DMS79 (cell line): ENCODE measurements at regions not wholly inside any gene's neighbourhood (a gene's known extent, or its start where the extent isn't known, plus 50 kb on each side); places are given as distances from the start of the nearest gene placed in this dataset.

ENCODE experiments used
- DNase-seq: peaks from one replicate; lab custom pipeline; 2025; lab: John Stamatoyannopoulos, UW

DNA sequence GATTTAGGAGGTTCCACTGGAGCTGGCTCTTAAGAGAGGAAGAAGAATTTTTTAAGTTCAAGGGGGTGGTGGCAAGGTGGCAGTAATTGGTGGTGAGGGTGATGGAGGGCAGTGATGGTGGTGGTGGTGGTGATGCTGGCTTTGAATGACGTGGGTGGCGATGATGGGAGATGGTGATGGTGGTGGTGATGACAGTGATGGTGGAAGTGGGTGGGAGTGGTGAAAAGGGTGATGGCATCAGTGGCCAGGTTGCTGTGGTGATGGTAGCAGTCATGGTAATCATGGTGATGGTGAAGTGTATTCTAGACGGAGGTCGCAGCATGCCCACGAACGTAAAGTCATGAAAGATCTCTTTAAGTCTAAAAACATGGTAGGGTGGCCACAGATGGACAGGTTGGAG lies 197.3 kb downstream of the PTEN start:
- DNase-seq, result no peak

DNA sequence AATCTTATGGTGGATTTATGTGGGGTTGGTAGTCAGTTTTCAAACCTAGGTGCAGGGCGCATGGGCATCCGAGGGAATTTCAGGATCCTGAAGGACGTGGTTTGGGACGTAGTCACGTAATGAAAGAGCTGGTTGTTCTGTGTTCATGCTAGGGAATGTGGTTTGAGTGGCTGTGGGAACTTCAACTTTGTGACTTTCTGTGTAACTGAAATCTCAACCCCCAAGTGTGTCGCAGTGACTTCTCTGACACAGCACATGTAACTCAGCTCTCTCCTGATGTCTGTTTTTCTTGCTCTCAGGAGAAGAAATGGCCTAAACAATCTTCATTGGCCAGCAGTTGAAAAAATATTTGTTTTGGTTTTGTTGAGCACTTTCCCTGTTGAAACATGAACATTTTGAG lies 199.0 kb downstream of the PTEN start:
- no peak for DNase-seq

DNA sequence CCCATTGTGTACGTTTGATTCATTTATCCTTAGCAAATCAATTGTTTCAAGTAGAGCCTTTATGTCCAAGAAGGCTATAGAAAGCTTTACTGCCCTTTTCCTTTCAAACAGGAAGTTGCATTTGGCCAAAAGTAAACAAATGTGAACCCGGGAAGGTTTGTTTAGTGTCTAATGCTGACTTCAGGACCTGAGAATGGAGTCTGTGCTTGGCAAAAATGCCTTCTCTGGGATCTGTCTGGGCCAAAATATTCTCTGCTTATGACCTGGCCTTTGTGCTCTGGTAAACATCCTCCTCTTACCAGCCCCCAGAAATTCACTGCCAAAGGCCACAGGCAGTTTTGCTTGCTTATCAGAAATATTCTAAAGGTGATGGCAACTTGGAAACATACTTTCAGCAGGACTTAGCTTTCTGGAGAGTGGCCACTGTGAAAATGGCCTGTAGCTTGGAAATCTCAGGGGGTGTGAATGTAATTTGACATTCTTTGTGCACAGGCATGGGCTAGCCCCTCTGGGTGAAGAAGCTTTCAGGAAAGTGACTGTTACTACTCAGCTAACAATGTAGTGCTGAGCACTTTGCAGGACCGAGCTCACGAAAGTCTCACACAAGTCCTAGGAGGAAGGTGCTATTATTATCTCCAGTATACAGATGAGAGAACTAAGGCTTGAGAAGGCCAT lies 199.5 kb downstream of the PTEN start:
- no peak for DNase-seq

DNA sequence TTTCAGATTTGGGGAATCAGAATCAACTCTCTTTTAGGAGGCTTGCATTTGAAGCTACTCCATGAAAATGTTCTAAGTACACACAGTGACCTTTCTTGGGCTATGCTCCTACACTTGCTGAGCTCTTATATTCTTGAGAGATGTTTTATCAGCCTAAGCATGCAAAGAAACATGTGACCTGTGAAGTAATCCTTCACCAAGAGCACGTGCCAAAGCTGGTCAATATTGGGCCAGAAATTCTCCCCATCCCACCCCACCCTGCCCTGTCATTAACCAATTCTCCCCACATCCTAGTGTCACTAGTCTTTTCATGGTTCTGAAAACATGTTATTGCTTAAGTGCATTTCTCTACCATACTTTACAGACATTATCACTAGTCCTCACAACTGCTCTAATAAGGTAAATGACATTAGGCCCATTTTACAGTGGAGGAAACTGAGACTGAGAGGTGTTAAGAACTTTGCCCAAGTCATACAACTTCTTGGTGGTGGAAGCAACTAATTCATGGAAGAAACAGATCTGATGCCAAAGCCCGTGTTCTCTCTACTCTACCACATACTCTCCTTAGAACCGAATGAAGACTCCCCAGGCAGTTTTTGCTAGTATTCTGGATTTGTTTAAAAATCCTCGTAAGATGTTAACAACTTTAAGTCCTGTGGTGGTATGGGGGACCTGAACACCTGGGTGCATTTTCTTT lies 200.6 kb downstream of the PTEN start:
- no peak for DNase-seq

DNA sequence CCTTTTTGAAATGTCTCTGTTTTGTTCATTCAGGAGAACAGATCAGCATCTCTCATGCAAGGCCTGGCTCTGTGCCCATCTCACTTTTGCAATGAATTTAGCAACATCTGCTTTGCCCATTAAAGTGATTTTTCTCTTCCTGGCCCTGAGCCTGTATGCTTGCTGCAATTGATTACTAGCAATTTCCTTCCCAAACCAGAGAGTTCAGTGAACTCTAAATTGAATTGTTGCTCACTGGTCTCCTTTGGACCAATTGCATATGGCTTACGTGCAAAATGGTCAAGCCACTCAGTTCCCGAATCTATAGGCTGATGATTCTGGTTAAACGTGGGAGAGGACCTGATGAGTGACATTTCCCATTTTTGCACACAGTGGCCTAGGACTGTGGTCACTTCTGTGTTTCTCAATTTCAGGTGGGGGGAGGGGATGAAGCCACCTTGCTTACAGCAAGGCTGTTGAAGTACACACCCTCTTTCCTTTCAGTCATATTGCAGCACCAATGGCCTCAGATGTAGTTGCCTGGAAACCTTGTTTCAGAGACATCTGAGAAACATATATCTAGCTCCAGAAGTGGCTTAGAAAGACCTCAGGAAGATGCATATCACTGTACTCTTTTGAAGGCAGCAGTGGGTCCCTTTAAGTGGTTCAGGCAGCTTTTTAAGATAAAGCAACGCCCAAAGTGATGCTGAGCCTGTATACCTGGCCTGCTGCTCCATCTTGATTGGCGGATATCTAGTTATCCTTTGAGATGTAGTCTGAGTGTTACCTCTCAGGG lies 201.4 kb downstream of the PTEN start:
- DNase-seq, result no peak

DNA sequence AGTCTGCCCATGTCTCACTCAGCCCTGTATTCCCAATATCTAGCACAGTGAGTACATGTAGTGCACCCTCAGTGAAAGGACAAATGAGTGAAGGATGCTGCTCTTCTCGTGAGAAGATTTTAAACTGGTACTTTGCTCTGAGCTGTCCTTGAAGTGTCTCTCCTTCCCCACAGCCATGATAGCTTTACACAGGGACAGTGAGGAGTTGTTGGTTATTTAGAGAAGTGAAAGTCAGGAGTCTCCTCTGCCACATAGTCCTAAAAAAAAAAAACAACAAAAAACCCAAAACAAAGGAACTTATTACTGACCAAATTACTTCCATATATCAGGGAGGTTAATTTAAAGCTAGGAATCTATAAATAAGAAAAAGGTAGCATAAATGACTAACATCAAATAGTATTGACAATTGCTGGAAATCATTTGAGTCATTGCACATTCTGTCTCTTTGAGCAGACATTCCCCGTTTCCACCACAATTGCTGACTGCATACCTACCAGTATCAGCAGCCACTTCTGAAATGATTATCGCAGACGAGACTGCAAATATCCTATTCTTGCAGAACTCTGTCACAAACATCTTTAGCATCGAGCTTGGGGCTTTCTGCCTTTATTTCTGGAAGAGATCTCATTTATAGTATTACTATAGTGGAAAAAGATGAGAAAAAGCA lies 202.1 kb downstream of the PTEN start:
- no peak for DNase-seq

DNA sequence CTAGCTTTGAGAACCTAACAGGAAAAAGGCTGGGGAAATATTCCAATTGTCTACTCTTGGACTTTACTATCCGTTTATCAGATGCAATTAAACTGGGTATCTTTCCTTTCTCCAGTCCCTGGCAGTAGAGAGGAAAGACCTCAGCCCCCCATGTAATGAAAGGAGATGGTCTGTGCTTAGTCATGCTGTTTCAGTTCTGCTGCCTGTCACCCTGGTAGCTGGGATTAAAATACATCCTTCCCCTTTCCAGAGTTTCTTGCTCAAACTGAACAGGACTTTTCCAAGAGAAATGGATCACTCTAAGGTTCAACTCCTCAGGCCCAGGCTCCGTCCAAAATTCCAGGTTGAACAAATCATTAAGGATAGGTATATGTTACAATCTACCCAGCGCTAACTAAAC lies 202.9 kb downstream of the PTEN start:
- DNase-seq, result no peak

DNA sequence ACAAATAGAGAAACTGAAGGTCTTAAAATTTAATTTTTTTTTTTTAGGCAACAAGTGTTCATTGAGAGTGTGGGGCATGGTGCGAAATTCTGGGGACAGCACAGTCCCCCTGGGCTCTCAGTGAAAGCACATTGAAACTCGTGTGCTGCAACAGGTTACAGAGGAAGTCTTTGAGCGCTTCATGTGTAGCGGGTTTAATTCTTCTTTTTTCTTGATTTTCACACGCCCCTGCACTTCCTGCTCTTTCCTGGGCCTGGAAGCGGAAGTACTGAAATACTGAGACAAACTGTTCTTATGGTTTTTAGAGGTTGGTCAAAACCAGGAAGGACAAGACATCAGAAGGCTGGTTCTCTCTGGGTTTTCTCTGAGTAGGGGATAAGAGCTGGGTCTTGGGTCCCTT lies 203.5 kb downstream of the PTEN start:
- no peak for DNase-seq

DNA sequence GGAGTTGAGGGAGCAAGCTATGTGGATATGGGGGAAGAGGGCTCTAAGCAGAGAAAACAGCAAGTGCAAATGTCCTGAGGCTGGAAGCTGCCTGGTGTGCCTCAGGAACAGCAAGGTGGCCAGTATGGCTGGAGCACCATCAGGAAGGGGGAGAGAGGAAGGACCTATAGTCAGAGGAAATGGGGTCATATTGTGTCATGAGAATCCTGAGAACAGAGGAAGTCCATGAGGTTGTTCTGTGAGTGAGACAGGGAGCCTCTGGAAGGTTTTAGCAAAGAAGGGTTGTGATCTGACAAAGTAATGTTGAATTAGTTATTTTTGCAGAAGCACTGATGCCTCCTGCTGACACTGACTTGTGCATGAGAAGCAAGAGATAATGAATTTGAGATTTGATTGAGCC lies 204.3 kb downstream of the PTEN start:
- no peak for DNase-seq

DNA sequence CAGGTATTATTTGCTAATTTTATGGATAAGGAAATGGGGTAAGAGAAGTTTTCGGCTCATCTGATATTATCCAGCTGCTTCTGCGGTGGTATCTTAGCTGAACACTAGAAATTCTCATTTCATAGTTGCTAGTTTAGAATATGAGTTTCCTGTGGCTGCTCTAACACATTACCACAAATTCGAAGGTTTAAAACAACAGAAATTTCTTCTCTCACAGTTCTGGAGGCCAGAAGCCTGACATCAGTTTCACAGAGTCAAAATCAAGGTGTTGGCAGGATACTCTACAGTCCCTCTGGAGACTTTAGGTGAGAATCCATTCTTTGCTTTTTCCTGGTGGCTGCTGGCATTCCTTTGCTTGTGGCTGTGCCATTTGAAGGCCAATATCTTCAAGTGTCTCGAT lies 205.9 kb downstream of the PTEN start:
- DNase-seq, result no peak

DNA sequence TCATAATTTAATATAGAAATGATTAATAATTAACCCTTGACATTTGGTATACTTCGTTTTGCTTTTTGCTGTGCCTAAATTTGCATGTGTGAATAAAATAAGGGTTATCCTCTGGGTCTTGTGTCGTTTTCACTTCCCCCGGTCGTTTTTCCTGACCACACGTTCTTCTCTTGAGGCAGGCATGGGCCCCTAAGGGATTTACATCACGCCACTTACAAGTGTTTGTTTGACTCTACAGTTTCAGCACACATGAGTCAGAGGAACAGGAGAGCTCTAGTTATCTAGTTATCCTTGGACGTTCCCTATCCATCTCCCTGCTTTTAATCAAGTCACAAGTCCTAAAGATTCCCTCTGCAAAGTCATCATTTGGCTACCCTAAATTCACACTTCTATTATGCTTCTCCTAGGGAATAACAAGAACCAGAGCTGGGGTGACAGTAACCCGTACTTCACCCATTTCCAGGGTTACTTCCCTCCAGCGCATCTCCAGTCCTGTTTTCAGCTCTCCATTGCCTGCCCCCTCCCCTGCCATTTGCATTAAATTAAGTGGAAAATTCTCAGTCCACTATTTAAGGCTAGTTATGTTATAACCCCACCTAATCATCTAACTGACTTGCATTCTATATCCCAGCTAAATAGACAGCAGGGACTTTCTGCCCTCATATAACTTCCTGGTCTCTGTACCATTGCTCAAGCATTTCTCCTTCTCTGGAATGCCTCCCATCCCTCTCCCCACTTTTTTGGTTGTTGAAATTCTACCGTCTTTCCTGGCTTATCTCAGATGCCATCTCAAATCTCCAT lies 206.9 kb downstream of the PTEN start:
- no peak for DNase-seq

DNA sequence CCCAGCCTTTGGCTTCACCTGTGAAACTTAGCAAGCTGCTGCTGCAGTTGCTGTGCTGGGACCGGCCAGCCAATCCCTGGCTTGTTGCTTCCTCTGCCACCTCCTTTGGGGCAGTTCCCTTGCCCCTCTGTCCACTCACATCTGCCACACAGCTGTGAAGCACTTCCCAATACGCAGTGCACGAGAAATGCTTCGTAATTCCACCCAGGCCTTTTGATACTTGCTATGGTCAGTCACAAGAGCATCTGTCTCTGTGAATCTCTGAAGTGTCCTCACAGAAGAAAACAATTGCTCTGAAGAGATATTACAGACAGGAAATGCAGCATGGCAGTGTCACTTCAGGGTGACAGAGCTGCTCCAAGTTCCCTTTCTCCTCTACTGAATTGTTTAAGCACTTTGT lies 208.5 kb downstream of the PTEN start:
- no peak for DNase-seq

DNA sequence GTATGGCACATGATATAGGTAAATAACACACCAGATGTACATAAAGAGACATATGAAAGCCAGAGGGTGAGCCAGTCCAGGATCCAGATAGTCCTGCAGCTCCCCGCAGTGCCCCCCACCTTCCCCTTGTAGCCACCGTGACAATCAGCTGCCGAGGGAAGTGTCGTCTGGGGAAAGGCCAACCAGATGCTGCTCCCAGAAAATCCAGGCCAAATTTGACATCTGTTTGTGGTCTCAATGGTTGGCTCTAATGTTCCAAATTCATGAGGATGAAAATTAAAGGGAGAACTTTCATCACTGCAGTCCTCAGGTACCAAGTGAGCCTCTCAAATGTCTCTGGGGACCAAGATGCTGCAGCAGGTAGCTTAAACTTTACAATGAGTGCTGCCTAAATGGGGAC lies 210.3 kb downstream of the PTEN start:
- DNase-seq, result no peak

DNA sequence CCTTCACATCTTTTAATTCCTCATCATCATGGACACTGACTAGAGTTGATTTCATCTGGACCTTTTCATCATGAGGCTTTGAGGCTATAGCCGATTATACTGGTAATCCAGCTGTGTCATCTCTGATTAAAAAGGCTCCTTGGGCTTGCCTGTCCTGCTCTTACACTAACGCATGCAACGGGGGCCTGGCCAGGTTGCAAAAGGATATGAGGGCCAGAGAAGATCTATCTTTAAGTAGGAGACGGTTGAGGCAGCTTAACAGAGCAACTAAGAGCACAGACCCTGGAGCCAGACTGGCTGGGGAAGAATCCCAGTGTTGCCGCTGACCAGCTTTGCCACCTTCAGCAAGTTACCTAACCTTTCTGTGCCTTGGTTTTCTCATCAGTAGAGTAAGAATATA lies 211.5 kb downstream of the PTEN start:
- DNase-seq, result no peak

DNA sequence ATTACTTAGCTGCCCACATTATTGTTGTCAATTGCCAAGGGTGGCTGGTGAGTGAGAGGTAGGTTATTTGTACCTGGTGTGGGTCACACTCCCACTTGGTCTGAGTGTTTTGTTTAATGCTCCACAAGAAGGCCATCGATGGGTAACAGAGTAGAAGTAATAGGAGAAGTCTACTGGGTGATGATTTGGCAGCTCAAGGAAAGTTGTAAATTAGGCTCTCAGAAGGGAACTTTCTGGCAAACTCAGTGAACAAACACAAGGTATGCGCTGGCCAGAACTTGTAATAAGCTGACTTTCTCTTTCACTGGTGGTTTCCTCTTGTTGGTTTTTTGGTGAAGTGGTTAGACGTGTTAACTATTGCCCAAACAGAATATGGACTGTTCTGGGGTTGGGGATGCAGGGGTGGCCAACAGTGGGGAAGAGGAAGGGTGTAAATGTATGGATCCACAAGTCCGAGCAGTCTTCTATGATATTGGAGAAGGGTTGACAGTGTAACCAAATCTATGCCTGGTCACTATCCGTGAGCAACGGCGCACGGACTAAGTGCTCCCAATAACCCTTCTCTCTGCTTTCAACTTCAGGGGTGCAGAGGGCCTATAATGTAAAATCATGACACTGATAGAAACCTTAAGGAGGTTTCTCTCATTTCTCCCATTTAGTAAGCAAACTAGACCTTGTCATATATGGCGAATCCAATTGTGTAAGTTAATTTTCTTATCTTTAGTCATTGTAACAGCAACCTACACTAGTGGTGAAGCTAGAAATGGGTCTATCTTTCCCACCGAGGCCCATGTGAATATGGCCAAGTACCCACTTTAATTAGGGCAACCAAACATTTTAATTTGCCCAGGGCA lies 212.8 kb downstream of the PTEN start:
- no peak for DNase-seq

DNA sequence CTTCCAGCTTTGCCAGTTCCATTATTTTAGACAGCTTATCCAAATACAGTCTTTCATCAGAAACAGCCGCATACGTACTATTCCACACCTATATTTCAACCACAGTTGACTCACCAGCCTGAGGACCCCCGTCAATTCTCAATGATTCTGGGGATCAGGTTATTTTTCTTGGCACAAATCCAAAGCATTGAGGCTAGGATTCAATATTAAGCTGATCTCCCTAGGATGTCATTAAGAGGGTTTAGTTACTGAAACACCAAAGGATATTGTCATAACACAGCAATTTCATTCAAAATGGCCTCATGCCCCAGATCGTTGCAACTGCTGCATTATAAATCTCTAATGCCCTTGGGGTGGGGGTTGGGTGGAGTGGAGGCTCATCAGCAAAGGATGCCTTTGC lies 214.6 kb downstream of the PTEN start:
- DNase-seq, result no peak

DNA sequence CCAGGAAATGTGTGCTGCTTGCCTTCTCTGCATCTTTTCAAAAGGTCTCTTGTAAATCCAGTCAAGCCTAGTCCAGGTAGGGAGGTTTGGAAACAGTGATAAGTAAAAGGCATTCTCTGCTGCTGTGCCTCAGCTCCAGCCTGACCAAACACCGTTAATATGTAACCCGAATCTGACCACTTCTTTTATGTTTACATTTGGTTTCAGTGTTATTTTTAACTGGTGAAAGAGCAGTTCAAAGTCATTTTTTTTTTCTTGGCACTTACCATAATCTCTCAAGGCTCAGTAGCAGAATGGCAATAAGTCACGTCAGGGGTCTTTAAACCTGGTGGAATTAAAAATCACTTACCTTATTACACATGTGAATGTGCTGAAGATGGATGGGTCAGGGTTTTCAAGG lies 216.8 kb downstream of the PTEN start:
- DNase-seq, result peak; percentile 9

DNA sequence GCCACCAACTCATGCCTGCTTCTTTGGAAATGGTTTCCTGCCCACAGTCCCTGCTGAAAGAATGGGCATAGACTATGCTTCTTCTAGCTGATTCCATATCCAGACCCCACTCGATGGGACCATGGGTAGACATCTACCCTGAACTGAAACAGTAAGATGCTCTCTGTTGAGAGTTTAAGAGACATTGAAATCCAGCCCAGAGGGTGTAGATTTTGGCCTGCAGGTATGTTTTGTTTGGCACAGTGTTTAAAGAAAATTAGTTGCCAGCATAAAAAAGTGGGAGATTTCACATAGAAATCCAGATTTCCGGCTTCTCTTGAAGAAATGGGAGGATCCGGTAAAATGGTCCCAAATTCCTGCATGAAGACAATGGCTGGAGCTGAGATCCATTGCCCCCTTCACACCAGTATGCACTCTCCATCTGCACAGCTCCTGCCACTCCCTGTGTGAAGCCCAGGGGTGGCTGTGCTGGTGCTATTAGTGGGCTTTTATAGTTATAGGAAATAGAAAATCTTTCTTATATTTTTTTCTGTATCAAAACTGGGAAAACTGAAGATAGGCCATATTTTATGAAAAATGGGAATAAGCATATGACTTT lies 218.1 kb downstream of the PTEN start:
- no peak for DNase-seq

DNA sequence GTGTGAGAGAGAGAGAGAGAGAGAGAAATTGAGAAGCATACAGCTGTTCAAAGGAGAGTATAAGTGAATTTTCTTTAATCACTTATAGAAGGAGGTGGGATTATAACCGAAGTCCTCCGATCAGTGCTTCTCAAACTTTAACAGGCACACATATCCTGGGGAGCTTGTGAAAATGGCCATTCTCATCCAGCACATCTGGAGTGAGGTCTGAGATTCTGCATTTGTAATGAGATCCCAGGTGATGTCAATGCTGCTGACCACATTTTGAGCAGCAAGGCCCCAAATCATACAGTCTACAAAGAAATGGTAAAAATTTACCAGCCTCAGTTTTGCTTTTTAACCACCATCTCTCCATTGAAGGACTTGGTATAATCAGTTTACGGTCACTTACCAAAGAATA lies 219.0 kb downstream of the PTEN start:
- no peak for DNase-seq

DNA sequence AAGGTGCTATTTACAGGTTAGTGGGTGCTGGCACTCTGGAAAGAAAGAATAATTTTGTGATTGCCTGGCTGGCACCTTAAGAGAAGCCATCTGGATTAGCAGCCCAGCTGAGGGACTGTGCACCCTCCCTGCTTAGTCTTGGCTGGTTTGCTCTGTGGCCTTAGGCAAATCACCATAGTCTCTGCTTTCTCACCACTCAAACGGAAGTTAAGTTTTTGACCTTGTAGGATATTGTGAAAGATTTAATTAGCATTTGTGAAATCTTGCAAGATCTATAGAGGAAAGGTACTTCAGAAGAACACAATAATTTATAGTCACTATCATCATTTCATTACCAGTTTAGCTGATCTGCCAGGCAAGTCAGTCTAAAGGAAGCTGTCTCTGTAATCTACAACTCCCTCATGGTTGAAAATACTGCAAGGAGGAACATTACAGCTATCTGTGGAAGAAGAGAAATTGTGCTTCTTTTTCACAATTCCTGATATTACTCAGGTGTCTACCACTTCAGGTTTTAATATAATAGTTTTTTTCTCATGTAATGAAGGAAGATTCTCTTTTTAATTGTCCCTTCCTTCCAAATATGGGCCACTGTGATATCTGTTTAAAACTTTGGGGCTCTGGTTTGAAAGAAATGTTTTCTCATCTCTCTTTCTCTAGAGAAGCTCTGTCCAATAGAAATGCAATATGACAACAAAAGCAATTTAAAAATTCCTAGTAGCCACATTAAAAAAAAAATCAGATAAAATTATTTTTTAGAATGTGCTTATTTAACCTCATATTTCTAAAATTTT lies 219.6 kb downstream of the PTEN start:
- no peak for DNase-seq
